ENCODE measurements at regions not wholly inside any gene's neighbourhood (a gene's known extent, or its start where the extent isn't known, plus 50 kb on each side); places are given as distances from the start of the nearest gene placed in this dataset.

DNA sequence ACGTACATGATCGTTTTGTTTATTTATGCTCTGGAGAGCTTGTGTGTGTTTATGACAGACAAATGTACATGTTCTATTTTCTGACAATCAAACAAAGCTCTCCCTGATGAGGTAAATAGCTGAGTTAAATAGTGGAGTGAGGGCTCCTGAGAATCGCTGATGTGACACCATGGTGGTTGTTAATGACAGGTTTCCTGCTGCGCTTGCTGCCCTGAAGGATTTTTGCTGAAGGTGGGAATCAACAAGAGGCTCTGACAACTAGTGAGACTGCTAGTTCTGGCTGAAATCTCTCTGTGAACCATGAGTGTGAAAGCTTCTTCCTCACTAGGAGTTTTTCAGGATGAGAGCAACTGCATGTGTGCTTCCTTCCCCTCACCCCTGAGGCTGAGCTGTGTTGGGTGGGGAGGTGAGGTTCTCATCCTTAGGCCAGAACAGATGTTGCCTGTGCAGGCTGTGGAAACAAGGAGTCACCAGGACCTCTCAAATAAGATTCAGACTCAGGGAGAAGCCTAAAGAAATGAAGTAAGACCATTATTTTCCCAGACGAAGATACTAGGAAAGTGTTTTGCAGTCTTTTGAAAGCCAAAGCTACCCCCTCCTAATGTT is 173.4 kb upstream of the JADE1 start:
- H3K27me3 ChIP-seq (ENCODE audit: control insufficient read depth in 3 of 3, insufficient read depth in 3 of 3, low read depth in 1 of 3, low read length in 3 of 3) = no peaks in the 10 kb centered on the region
- H3K9me3 ChIP-seq (replicated peaks in 1 of 2; ENCODE audit: control insufficient read depth in 2 of 2, insufficient read depth in 1 of 2, low read depth in 1 of 2, low read length in 2 of 2) = no peaks in the 10 kb centered on the region
- no peak overlapping the region for H4K91ac ChIP-seq (ENCODE audit: low read depth, low read length, poor library complexity)
- H3K14ac ChIP-seq (ENCODE audit: low read length) = no peak overlapping the region
- peaks cover 9 to 12% of the 10 kb centered on the region in 2 donors for H3K4me1 ChIP-seq (ENCODE audit: control insufficient read depth in 2 of 2, insufficient read depth in 1 of 2, low read depth in 1 of 2, low read length in 2 of 2)
- H3K27ac ChIP-seq (replicated peaks; ENCODE audit: low read length) = peak overlapping the region; percentile 18
- no peak overlapping the region for H2BK5ac ChIP-seq (ENCODE audit: low read length)
- H3K4me2 ChIP-seq (ENCODE audit: insufficient read depth, low read length, poor library complexity, severe bottlenecking) = no peak overlapping the region
- no peak overlapping the region for H4K8ac ChIP-seq (ENCODE audit: low read depth, low read length)
- no peak overlapping the region for H3K9ac ChIP-seq (ENCODE audit: low read depth, low read length, poor library complexity)
- no peak for DNase-seq (ENCODE audit: low spot score)
- H2AK5ac ChIP-seq (ENCODE audit: low read depth, low read length) = no peak overlapping the region
- no peaks in the 10 kb centered on the region for H3K79me1 ChIP-seq (ENCODE audit: low read depth, low read length)
- H3K4ac ChIP-seq (ENCODE audit: low read length) = no peak overlapping the region
- WGBS, 2 donors (ENCODE audit: extremely low coverage in 2 of 2, insufficient read length in 2 of 2, insufficient replicate concordance in 1 of 2) = no CpG with 5 or more reads among the region's 5 CpGs
- H2AFZ ChIP-seq (ENCODE audit: low read length) = peak overlapping the region; percentile 46
- H3K18ac ChIP-seq (ENCODE audit: low read length) = peak overlapping the region; percentile 9
- no peak overlapping the region for H2BK120ac ChIP-seq (ENCODE audit: low read depth, low read length)
- H3K23ac ChIP-seq (ENCODE audit: low read depth, low read length, poor library complexity) = no peak overlapping the region
- no peak overlapping the region for H2BK12ac ChIP-seq (ENCODE audit: low read length)
- H3K4me3 ChIP-seq (ENCODE audit: low read length in 2 of 2) = no peak overlapping the region
- no peaks in the 10 kb centered on the region for H3K36me3 ChIP-seq (replicated peaks in 1 of 2; ENCODE audit: control insufficient read depth in 2 of 2, insufficient read depth in 2 of 2, low read length in 2 of 2)
- H2BK15ac ChIP-seq (ENCODE audit: low read length) = no peak overlapping the region

DNA sequence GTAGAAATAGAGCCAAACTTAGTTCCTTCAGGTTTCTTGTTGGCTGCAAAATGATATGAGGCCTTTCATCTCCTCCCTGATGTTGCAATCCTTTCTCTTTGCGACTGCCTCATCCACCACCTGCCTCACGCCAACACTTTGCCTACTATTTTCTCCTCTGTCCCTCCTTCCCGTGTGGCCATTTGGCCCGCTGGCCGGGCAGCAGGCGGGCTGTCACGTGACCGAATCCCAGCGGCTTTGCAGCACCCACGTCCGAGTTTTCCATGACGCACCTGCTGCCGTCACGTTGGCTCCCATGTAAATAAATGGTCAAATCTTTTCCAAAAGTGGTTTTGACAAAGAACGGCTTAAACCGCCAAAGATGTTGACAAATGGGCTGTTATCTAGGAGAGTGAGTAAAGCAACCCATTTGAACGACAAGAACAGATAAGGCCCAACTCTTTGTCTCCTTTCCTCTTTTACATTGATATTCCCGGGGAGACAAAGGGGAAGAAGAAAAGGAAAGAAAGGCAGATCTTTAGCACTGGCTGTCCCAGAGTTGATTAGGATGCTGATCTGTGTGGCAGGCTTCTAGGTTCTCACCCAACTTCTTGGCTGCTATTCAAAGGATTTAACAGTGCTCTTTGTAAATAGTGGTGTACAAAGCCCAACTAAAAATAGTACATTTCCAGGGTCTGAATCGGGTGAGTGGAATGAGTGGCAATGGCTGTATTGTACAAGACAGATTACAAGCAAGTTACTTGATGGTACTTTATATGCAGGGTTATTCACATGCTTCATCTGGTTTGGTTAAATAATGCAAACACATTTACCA is 174.2 kb upstream of the JADE1 start:
- no peak overlapping the region for H2AK5ac ChIP-seq (ENCODE audit: low read depth, low read length)
- no peak overlapping the region for H3K4me3 ChIP-seq (ENCODE audit: low read length in 2 of 2)
- H4K91ac ChIP-seq (ENCODE audit: low read depth, low read length, poor library complexity) = no peak overlapping the region
- H3K18ac ChIP-seq (ENCODE audit: low read length) = peak overlapping the region; percentile 22
- no CpG with 5 or more reads among the region's 19 CpGs for WGBS, 2 donors (ENCODE audit: extremely low coverage in 2 of 2, insufficient read length in 2 of 2, insufficient replicate concordance in 1 of 2)
- no peaks in the 10 kb centered on the region for H3K27me3 ChIP-seq (ENCODE audit: control insufficient read depth in 3 of 3, insufficient read depth in 3 of 3, low read depth in 1 of 3, low read length in 3 of 3)
- H3K14ac ChIP-seq (ENCODE audit: low read length) = no peak overlapping the region
- H3K9me3 ChIP-seq (replicated peaks in 1 of 2; ENCODE audit: control insufficient read depth in 2 of 2, insufficient read depth in 1 of 2, low read depth in 1 of 2, low read length in 2 of 2) = no peaks in the 10 kb centered on the region
- no peaks in the 10 kb centered on the region for H3K79me1 ChIP-seq (ENCODE audit: low read depth, low read length)
- no peak overlapping the region for H3K4ac ChIP-seq (ENCODE audit: low read length)
- H3K27ac ChIP-seq (replicated peaks; ENCODE audit: low read length) = peak overlapping the region; percentile 54
- H3K23ac ChIP-seq (ENCODE audit: low read depth, low read length, poor library complexity) = no peak overlapping the region
- H3K36me3 ChIP-seq (replicated peaks in 1 of 2; ENCODE audit: control insufficient read depth in 2 of 2, insufficient read depth in 2 of 2, low read length in 2 of 2) = no peaks in the 10 kb centered on the region
- no peak overlapping the region for H2BK12ac ChIP-seq (ENCODE audit: low read length)
- no peak overlapping the region for H3K9ac ChIP-seq (ENCODE audit: low read depth, low read length, poor library complexity)
- H2BK15ac ChIP-seq (ENCODE audit: low read length) = no peak overlapping the region
- DNase-seq (ENCODE audit: low spot score) = no peak
- H3K4me2 ChIP-seq (ENCODE audit: insufficient read depth, low read length, poor library complexity, severe bottlenecking) = no peak overlapping the region
- no peak overlapping the region for H2BK120ac ChIP-seq (ENCODE audit: low read depth, low read length)
- peak overlapping the region; percentile 46 for H2AFZ ChIP-seq (ENCODE audit: low read length)
- no peak overlapping the region for H2BK5ac ChIP-seq (ENCODE audit: low read length)
- no peak overlapping the region for H4K8ac ChIP-seq (ENCODE audit: low read depth, low read length)
- H3K4me1 ChIP-seq (ENCODE audit: control insufficient read depth in 2 of 2, insufficient read depth in 1 of 2, low read depth in 1 of 2, low read length in 2 of 2) = peaks cover 9 to 14% of the 10 kb centered on the region in 2 donors

DNA sequence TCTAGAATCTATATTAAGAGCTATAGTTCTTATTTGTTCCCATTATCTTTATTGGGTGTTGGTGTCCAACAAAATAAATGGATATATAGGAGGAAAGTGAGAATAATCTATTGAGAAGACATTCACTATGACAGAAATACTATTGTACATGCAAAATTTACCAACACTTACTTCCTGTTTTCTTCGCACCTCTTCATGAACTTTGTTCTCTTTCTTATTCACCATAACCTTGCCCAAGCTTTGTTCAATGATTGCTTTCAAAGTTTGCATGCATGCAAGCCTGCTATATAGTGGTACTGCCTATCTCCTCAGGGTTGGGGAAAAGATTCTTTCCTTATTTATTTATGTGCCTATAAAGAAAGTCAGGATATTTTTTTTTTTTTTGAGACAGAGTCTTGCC is 176.4 kb upstream of the JADE1 start:
- Histone ChIP-seq H3K36me3 (replicated peaks in 1 of 2; ENCODE audit: control insufficient read depth in 2 of 2, insufficient read depth in 2 of 2, low read length in 2 of 2) (no peaks in the 10 kb centered on the region), H4K91ac (ENCODE audit: low read depth, low read length, poor library complexity) (no peak overlapping the region), H3K4ac (ENCODE audit: low read length) (no peak overlapping the region), H3K23ac (ENCODE audit: low read depth, low read length, poor library complexity) (no peak overlapping the region), H3K27ac (replicated peaks; ENCODE audit: low read length) (no peak overlapping the region), H2BK12ac (ENCODE audit: low read length) (no peak overlapping the region), H2AFZ (ENCODE audit: low read length) (no peak overlapping the region), H3K27me3 (ENCODE audit: control insufficient read depth in 3 of 3, insufficient read depth in 3 of 3, low read depth in 1 of 3, low read length in 3 of 3) (no peaks in the 10 kb centered on the region), H3K4me2 (ENCODE audit: insufficient read depth, low read length, poor library complexity, severe bottlenecking) (no peak overlapping the region), H3K4me1 (ENCODE audit: control insufficient read depth in 2 of 2, insufficient read depth in 1 of 2, low read depth in 1 of 2, low read length in 2 of 2) (peaks cover 9 to 10% of the 10 kb centered on the region in 2 donors), H3K9me3 (replicated peaks in 1 of 2; ENCODE audit: control insufficient read depth in 2 of 2, insufficient read depth in 1 of 2, low read depth in 1 of 2, low read length in 2 of 2) (no peaks in the 10 kb centered on the region), H3K9ac (ENCODE audit: low read depth, low read length, poor library complexity) (no peak overlapping the region), H3K18ac (ENCODE audit: low read length) (no peak overlapping the region), H2BK5ac (ENCODE audit: low read length) (no peak overlapping the region), H3K14ac (ENCODE audit: low read length) (no peak overlapping the region), H2BK15ac (ENCODE audit: low read length) (no peak overlapping the region), H3K79me1 (ENCODE audit: low read depth, low read length) (no peaks in the 10 kb centered on the region), H3K4me3 (ENCODE audit: low read length in 2 of 2) (no peak overlapping the region), H2BK120ac (ENCODE audit: low read depth, low read length) (no peak overlapping the region), H2AK5ac (ENCODE audit: low read depth, low read length) (no peak overlapping the region), H4K8ac (ENCODE audit: low read depth, low read length) (no peak overlapping the region)
- DNase-seq (ENCODE audit: low spot score) = no peak
- WGBS, 2 donors (ENCODE audit: extremely low coverage in 2 of 2, insufficient read length in 2 of 2, insufficient replicate concordance in 1 of 2) = no CpG with 5 or more reads among the region's 1 CpG

DNA sequence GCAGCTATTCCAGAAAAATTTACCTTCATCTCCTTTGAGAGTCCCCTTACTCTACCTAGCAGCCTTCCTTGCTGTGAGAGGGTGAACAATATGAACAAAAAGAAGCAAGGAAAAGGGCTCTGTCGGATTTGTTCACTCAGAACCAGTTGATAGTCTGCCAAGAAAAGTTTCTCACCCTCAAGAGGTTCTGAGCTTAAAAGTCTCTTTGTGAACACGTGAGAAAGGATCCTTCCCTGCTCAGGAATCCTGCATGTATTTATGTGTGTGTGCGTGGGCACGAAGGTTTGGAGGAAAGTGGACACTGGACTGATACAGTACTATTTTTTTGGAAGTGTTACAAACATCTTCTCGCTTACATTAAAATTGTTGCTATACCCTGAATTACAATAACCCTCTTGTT is 178.6 kb upstream of the JADE1 start:
- no peak overlapping the region for H2BK120ac ChIP-seq (ENCODE audit: low read depth, low read length)
- no peak overlapping the region for H3K23ac ChIP-seq (ENCODE audit: low read depth, low read length, poor library complexity)
- no peak overlapping the region for H3K9ac ChIP-seq (ENCODE audit: low read depth, low read length, poor library complexity)
- peaks cover 6 to 7% of the 10 kb centered on the region in 2 donors for H3K4me1 ChIP-seq (ENCODE audit: control insufficient read depth in 2 of 2, insufficient read depth in 1 of 2, low read depth in 1 of 2, low read length in 2 of 2)
- no peak for DNase-seq (ENCODE audit: low spot score)
- no peak overlapping the region for H3K4ac ChIP-seq (ENCODE audit: low read length)
- no peak overlapping the region for H2BK5ac ChIP-seq (ENCODE audit: low read length)
- no peak overlapping the region for H3K18ac ChIP-seq (ENCODE audit: low read length)
- no peak overlapping the region for H2AK5ac ChIP-seq (ENCODE audit: low read depth, low read length)
- no peak overlapping the region for H2BK12ac ChIP-seq (ENCODE audit: low read length)
- no peaks in the 10 kb centered on the region for H3K79me1 ChIP-seq (ENCODE audit: low read depth, low read length)
- no peak overlapping the region for H2AFZ ChIP-seq (ENCODE audit: low read length)
- no peak overlapping the region for H3K27ac ChIP-seq (replicated peaks; ENCODE audit: low read length)
- no peak overlapping the region for H3K4me3 ChIP-seq (ENCODE audit: low read length in 2 of 2)
- no CpG with 5 or more reads among the region's 5 CpGs for WGBS, 2 donors (ENCODE audit: extremely low coverage in 2 of 2, insufficient read length in 2 of 2, insufficient replicate concordance in 1 of 2)
- no peak overlapping the region for H3K14ac ChIP-seq (ENCODE audit: low read length)
- H3K4me2 ChIP-seq (ENCODE audit: insufficient read depth, low read length, poor library complexity, severe bottlenecking) = no peak overlapping the region
- no peaks in the 10 kb centered on the region for H3K9me3 ChIP-seq (replicated peaks in 1 of 2; ENCODE audit: control insufficient read depth in 2 of 2, insufficient read depth in 1 of 2, low read depth in 1 of 2, low read length in 2 of 2)
- H4K8ac ChIP-seq (ENCODE audit: low read depth, low read length) = no peak overlapping the region
- H3K27me3 ChIP-seq (ENCODE audit: control insufficient read depth in 3 of 3, insufficient read depth in 3 of 3, low read depth in 1 of 3, low read length in 3 of 3) = no peaks in the 10 kb centered on the region
- no peaks in the 10 kb centered on the region for H3K36me3 ChIP-seq (replicated peaks in 1 of 2; ENCODE audit: control insufficient read depth in 2 of 2, insufficient read depth in 2 of 2, low read length in 2 of 2)
- no peak overlapping the region for H2BK15ac ChIP-seq (ENCODE audit: low read length)
- no peak overlapping the region for H4K91ac ChIP-seq (ENCODE audit: low read depth, low read length, poor library complexity)

Measured in neuronal stem cell (in vitro differentiated cells).